ENCODE measurements at regions not wholly inside any gene's neighbourhood (a gene's known extent, or its start where the extent isn't known, plus 50 kb on each side); places are given as distances from the start of the nearest gene placed in this dataset.

DNA sequence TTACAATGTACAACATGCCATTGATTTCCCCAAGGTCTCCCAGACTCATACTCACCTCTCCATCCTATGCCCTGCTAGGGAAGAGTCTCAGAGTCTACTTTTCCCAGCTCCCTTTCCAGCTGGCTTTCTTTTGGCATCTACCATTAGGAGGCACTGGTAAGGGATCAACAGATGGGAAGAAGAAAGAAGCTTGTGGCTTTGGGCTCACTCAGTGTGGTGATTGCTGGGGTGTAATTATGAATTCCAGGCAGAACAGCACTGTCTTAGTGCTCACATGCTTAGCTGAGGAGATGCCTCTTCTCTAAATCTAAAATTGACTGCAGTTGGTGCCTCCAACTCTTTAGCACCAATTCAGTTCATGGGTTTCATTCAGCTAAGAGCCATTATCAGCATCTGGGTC lies 330.0 kb downstream of the PSAT1 start:
- Histone ChIP-seq H3K27me3 (ENCODE audit: control insufficient read depth in 1 of 2, insufficient read depth in 1 of 2, low read length in 2 of 2) (peaks cover 0 to 3% of the 10 kb centered on the region in 2 experiments), H3K27ac (ENCODE audit: low read length, poor library complexity, severe bottlenecking) (no peak overlapping the region), H3K36me3 (ENCODE audit: control insufficient read depth in 1 of 2, insufficient read depth in 2 of 2, low read depth in 1 of 2, low read length in 2 of 2) (no peaks in the 10 kb centered on the region), H3K79me1 (replicated peaks; ENCODE audit: low read length, poor library complexity, severe bottlenecking) (no peaks in the 10 kb centered on the region), H2BK5ac (ENCODE audit: low read depth, low read length, poor library complexity, severe bottlenecking) (no peak overlapping the region), H3K4ac (ENCODE audit: low read depth in 1 of 2, low read length in 2 of 2) (no peak overlapping the region), H2AK5ac (ENCODE audit: low read length, severe bottlenecking) (no peak overlapping the region), H3K4me2 (ENCODE audit: low read length, poor library complexity, severe bottlenecking) (no peak overlapping the region), H3K9me3 (ENCODE audit: control insufficient read depth, low read length) (no peaks in the 10 kb centered on the region), H3K4me1 (ENCODE audit: control insufficient read depth, insufficient read depth, low read depth, low read length) (no peaks in the 10 kb centered on the region), H3K9ac (ENCODE audit: low read length) (no peak overlapping the region), H2BK15ac (ENCODE audit: low read depth, poor library complexity, severe bottlenecking) (no peak overlapping the region), H2BK120ac (ENCODE audit: low read depth, low read length) (no peak overlapping the region), H2BK12ac (ENCODE audit: low read length in 2 of 2) (no peak overlapping the region), H4K91ac (ENCODE audit: low read length) (no peak overlapping the region), H3K18ac (ENCODE audit: low read depth in 1 of 2, low read length in 2 of 2) (no peak overlapping the region), H2AFZ (ENCODE audit: low read depth, low read length) (no peak overlapping the region), H3K14ac (ENCODE audit: low read length in 2 of 2) (no peak overlapping the region), H3K23ac (ENCODE audit: low read length in 2 of 2) (no peak overlapping the region), H4K8ac (ENCODE audit: low read length) (no peak overlapping the region), H3K4me3 (ENCODE audit: insufficient read depth in 1 of 2, low read depth in 1 of 2, low read length in 2 of 2) (no peak overlapping the region)
- DNase-seq = no peak

GRCh38 chr9:78630966-78631365 lies 334.0 kb downstream of the PSAT1 start:
- H2BK15ac ChIP-seq (ENCODE audit: low read depth, poor library complexity, severe bottlenecking) = no peak overlapping the region
- no peak for DNase-seq
- WGBS = 63% methylated on average over 3 of the region's 4 CpGs
- no peaks in the 10 kb centered on the region for H3K36me3 ChIP-seq (ENCODE audit: control insufficient read depth in 1 of 2, insufficient read depth in 2 of 2, low read depth in 1 of 2, low read length in 2 of 2)
- H2BK12ac ChIP-seq (ENCODE audit: low read length in 2 of 2) = no peak overlapping the region
- no peak overlapping the region for H3K4me2 ChIP-seq (ENCODE audit: low read length, poor library complexity, severe bottlenecking)
- no peak overlapping the region for H2AK5ac ChIP-seq (ENCODE audit: low read length, severe bottlenecking)
- no peaks in the 10 kb centered on the region for H3K27me3 ChIP-seq (ENCODE audit: control insufficient read depth in 1 of 2, insufficient read depth in 1 of 2, low read length in 2 of 2)
- no peak overlapping the region for H3K9ac ChIP-seq (ENCODE audit: low read length)
- H3K9me3 ChIP-seq (ENCODE audit: control insufficient read depth, low read length) = no peaks in the 10 kb centered on the region
- H3K18ac ChIP-seq (ENCODE audit: low read depth in 1 of 2, low read length in 2 of 2) = no peak overlapping the region
- no peak overlapping the region for H3K4ac ChIP-seq (ENCODE audit: low read depth in 1 of 2, low read length in 2 of 2)
- H3K4me3 ChIP-seq (ENCODE audit: insufficient read depth in 1 of 2, low read depth in 1 of 2, low read length in 2 of 2) = no peak overlapping the region
- no peak overlapping the region for H3K14ac ChIP-seq (ENCODE audit: low read length in 2 of 2)
- H3K23ac ChIP-seq (ENCODE audit: low read length in 2 of 2) = no peak overlapping the region
- no peak overlapping the region for H4K91ac ChIP-seq (ENCODE audit: low read length)
- no peak overlapping the region for H2AFZ ChIP-seq (ENCODE audit: low read depth, low read length)
- no peak overlapping the region for H3K27ac ChIP-seq (ENCODE audit: low read length, poor library complexity, severe bottlenecking)
- no peak overlapping the region for H2BK5ac ChIP-seq (ENCODE audit: low read depth, low read length, poor library complexity, severe bottlenecking)
- H2BK120ac ChIP-seq (ENCODE audit: low read depth, low read length) = no peak overlapping the region
- H4K8ac ChIP-seq (ENCODE audit: low read length) = no peak overlapping the region
- no peaks in the 10 kb centered on the region for H3K79me1 ChIP-seq (replicated peaks; ENCODE audit: low read length, poor library complexity, severe bottlenecking)
- H3K4me1 ChIP-seq (ENCODE audit: control insufficient read depth, insufficient read depth, low read depth, low read length) = no peaks in the 10 kb centered on the region

DNA sequence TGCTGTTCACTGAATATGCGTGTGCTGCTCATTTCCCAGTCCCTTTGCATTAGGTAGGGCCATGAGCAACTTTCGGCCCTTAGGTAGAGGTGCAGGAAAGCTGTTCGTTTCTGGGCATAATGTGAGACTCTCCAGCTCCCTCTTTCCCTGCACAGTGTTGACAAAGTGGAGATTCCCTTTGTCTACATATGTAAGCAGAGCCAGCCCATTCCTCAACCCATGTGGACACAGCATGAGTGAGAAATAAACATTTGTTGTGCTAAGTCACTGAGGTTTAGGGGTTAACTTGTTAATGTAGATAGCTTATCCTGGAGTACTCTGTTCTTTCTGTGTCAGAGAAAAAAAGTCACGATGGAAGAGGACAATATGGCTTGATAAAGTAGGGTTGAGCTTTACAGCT lies 343.8 kb downstream of the PSAT1 start:
- peaks cover 6% of the 10 kb centered on the region for H3K9me3 ChIP-seq (ENCODE audit: control insufficient read depth, low read length)
- no peaks in the 10 kb centered on the region for H3K4me1 ChIP-seq (ENCODE audit: control insufficient read depth, insufficient read depth, low read depth, low read length)
- no peak overlapping the region for H3K4me2 ChIP-seq (ENCODE audit: low read length, poor library complexity, severe bottlenecking)
- H3K4ac ChIP-seq (ENCODE audit: low read depth in 1 of 2, low read length in 2 of 2) = no peak overlapping the region
- no peak overlapping the region for H3K27ac ChIP-seq (ENCODE audit: low read length, poor library complexity, severe bottlenecking)
- H3K23ac ChIP-seq (ENCODE audit: low read length in 2 of 2) = no peak overlapping the region
- H3K18ac ChIP-seq (ENCODE audit: low read depth in 1 of 2, low read length in 2 of 2) = no peak overlapping the region
- H4K91ac ChIP-seq (ENCODE audit: low read length) = no peak overlapping the region
- no peaks in the 10 kb centered on the region for H3K79me1 ChIP-seq (replicated peaks; ENCODE audit: low read length, poor library complexity, severe bottlenecking)
- no peaks in the 10 kb centered on the region for H3K36me3 ChIP-seq (ENCODE audit: control insufficient read depth in 1 of 2, insufficient read depth in 2 of 2, low read depth in 1 of 2, low read length in 2 of 2)
- H2BK12ac ChIP-seq (ENCODE audit: low read length in 2 of 2) = no peak overlapping the region
- H2AFZ ChIP-seq (ENCODE audit: low read depth, low read length) = no peak overlapping the region
- no peak overlapping the region for H2AK5ac ChIP-seq (ENCODE audit: low read length, severe bottlenecking)
- WGBS = 97% methylated on average over 4 of the region's 4 CpGs
- H3K4me3 ChIP-seq (ENCODE audit: insufficient read depth in 1 of 2, low read depth in 1 of 2, low read length in 2 of 2) = no peak overlapping the region
- H4K8ac ChIP-seq (ENCODE audit: low read length) = no peak overlapping the region
- no peaks in the 10 kb centered on the region for H3K27me3 ChIP-seq (ENCODE audit: control insufficient read depth in 1 of 2, insufficient read depth in 1 of 2, low read length in 2 of 2)
- H3K9ac ChIP-seq (ENCODE audit: low read length) = no peak overlapping the region
- no peak for DNase-seq
- no peak overlapping the region for H3K14ac ChIP-seq (ENCODE audit: low read length in 2 of 2)
- no peak overlapping the region for H2BK5ac ChIP-seq (ENCODE audit: low read depth, low read length, poor library complexity, severe bottlenecking)
- H2BK120ac ChIP-seq (ENCODE audit: low read depth, low read length) = no peak overlapping the region
- H2BK15ac ChIP-seq (ENCODE audit: low read depth, poor library complexity, severe bottlenecking) = no peak overlapping the region

- Histone ChIP-seq H3K14ac (ENCODE audit: low read length in 2 of 2) (no peak overlapping the region), H3K4me1 (ENCODE audit: control insufficient read depth, insufficient read depth, low read depth, low read length) (no peaks in the 10 kb centered on the region), H3K9me3 (ENCODE audit: control insufficient read depth, low read length) (peaks cover 15% of the 10 kb centered on the region), H4K91ac (ENCODE audit: low read length) (no peak overlapping the region), H2AFZ (ENCODE audit: low read depth, low read length) (no peak overlapping the region), H3K27me3 (ENCODE audit: control insufficient read depth in 1 of 2, insufficient read depth in 1 of 2, low read length in 2 of 2) (no peaks in the 10 kb centered on the region), H3K18ac (ENCODE audit: low read depth in 1 of 2, low read length in 2 of 2) (no peak overlapping the region), H3K4ac (ENCODE audit: low read depth in 1 of 2, low read length in 2 of 2) (no peak overlapping the region), H2BK120ac (ENCODE audit: low read depth, low read length) (no peak overlapping the region), H3K79me1 (replicated peaks; ENCODE audit: low read length, poor library complexity, severe bottlenecking) (no peaks in the 10 kb centered on the region), H3K27ac (ENCODE audit: low read length, poor library complexity, severe bottlenecking) (no peak overlapping the region), H3K23ac (ENCODE audit: low read length in 2 of 2) (no peak overlapping the region), H2BK12ac (ENCODE audit: low read length in 2 of 2) (no peak overlapping the region), H3K9ac (ENCODE audit: low read length) (no peak overlapping the region), H2AK5ac (ENCODE audit: low read length, severe bottlenecking) (no peak overlapping the region), H3K4me2 (ENCODE audit: low read length, poor library complexity, severe bottlenecking) (no peak overlapping the region), H3K36me3 (ENCODE audit: control insufficient read depth in 1 of 2, insufficient read depth in 2 of 2, low read depth in 1 of 2, low read length in 2 of 2) (no peaks in the 10 kb centered on the region), H3K4me3 (ENCODE audit: insufficient read depth in 1 of 2, low read depth in 1 of 2, low read length in 2 of 2) (no peak overlapping the region), H2BK15ac (ENCODE audit: low read depth, poor library complexity, severe bottlenecking) (no peak overlapping the region), H4K8ac (ENCODE audit: low read length) (no peak overlapping the region), H2BK5ac (ENCODE audit: low read depth, low read length, poor library complexity, severe bottlenecking) (no peak overlapping the region)
- DNase-seq = no peak
These were observed 347.4 kb downstream of the PSAT1 start for GRCh38 chr9:78644359-78644758.
